ENCODE measurements at regions not wholly inside any gene's neighbourhood (a gene's known extent, or its start where the extent isn't known, plus 50 kb on each side); places are given as distances from the start of the nearest gene placed in this dataset.

- TF ChIP-seq POLR2A (IDR thresholded peaks at IDR 0.05; ENCODE audit: low read depth, low read length) (no peak), EZH2 (IDR thresholded peaks at IDR 0.05; ENCODE audit: borderline replicate concordance, low read depth, low read length, severe bottlenecking) (no peak), CTCF (IDR thresholded peaks at IDR 0.05; ENCODE audit: extremely low read depth in 1 of 2, insufficient read depth in 1 of 2, low read depth in 1 of 2, low read length in 2 of 2) (no peak), POLR2AphosphoS5 (IDR thresholded peaks at IDR 0.05; ENCODE audit: insufficient read depth, low read depth, low read length) (no peak), MAX (IDR thresholded peaks at IDR 0.05; ENCODE audit: insufficient read depth, insufficient read length) (no peak), JUN (IDR thresholded peaks at IDR 0.05; ENCODE audit: borderline replicate concordance, insufficient read depth, insufficient read length, low read depth) (no peak)
Measured at GRCh38 chr14:101186992-101187815, 283.7 kb upstream of the RTL1 start.

Data from endothelial cell of umbilical vein (primary cell).